A673 (cell line): ENCODE measurements at regions not wholly inside any gene's neighbourhood (a gene's known extent, or its start where the extent isn't known, plus 50 kb on each side); places are given as distances from the start of the nearest gene placed in this dataset.

Experiments used
- CTCF ChIP-seq: fragments of 300-800, 200-600 bp; sonication (generic); conservative IDR thresholded peaks from 2 replicates; pipeline ENCODE4 v1.5.1; 2017; ENCODE audit warnings: low read depth, mild to moderate bottlenecking, antibody characterized with exemption, low read length, moderate library complexity, mixed read lengths
- EZH2 ChIP-seq: fragments of 200-600 bp; sonication (generic); IDR thresholded peaks from 2 replicates; pipeline ENCODE4 v1.6.1; 2017; ENCODE audit warnings: borderline replicate concordance, low read depth, mild to moderate bottlenecking, mixed read lengths, antibody characterized with exemption, low read length; ENCODE audit not compliant: poor library complexity, severe bottlenecking

- TF ChIP-seq CTCF, result no peak
- TF ChIP-seq EZH2, result no peak
Measured at GRCh38 chr14:71289536-71289935, 382.3 kb downstream of the PCNX1 start.
